ENCODE measurements at regions not wholly inside any gene's neighbourhood (a gene's known extent, or its start where the extent isn't known, plus 50 kb on each side); places are given as distances from the start of the nearest gene placed in this dataset.

- 58% methylated on average over 4 of the region's 4 CpGs for WGBS (ENCODE audit: insufficient coverage)
- CTCF ChIA-PET: interaction anchor here (1.1 to 4.1 kb wide), 3 partner anchors 16 to 176 kb away, joined by 4 to 33 read pairs (median 25); no protein-coding TSS in a partner anchor
- Mint-ChIP-seq H3K4me1 (peaks cover 46 to 75% (median 71%) of the 10 kb centered on the region in 3 donors), H3K36me3 (peaks cover 8% of the 10 kb centered on the region), H3K27ac (peak overlapping the region; percentile 92 to 93), H3K9me3 (no peaks in the 10 kb centered on the region), H3K27me3 (no peaks in the 10 kb centered on the region), H3K4me3 (peak overlapping the region; percentile 87 to 90 (median 87))
- Histone ChIP-seq H3K4me1 (ENCODE audit: control insufficient read depth in 1 of 2, extremely low read depth in 1 of 2, insufficient read depth in 2 of 2, low read length in 2 of 2) (peaks cover 31 to 52% of the 10 kb centered on the region in 2 experiments), H3K9me3 (no peaks in the 10 kb centered on the region), H3K36me3 (ENCODE audit: control insufficient read depth in 2 of 2, extremely low read depth in 1 of 2, insufficient read depth in 1 of 2, low read length in 1 of 2) (no peaks in the 10 kb centered on the region), H3K27ac (ENCODE audit: low read length) (peak overlapping the region; percentile 59), H3K4me3 (ENCODE audit: control insufficient read depth in 1 of 2, extremely low read depth in 1 of 2, low read length in 1 of 2) (no peak overlapping the region), H3K27me3 (replicated peaks in 1 of 2; ENCODE audit: control insufficient read depth in 2 of 2, extremely low read depth in 1 of 2, insufficient read depth in 2 of 2, low read length in 1 of 2) (no peaks in the 10 kb centered on the region)
- POLR2A ChIA-PET: no interaction called here
- ATAC-seq (replicated peaks in 1 of 4) (peak; percentile 21 to 33 (median 28)), DNase-seq (peak in 32 of 35 experiments; percentile 10 to 62 (median 35))
Measured at GRCh38 chr13:29937841-29938240, 87.4 kb upstream of the UBL3 start.

- Mint-ChIP-seq H3K27ac (peak overlapping the region; percentile 92 to 93), H3K27me3 (no peaks in the 10 kb centered on the region)
Measured at GRCh38 chr13:29937379-29937778, 87.0 kb upstream of the UBL3 start.

GRCh38 chr13:29936956-29937355 lies 86.5 kb upstream of the UBL3 start:
- 0% methylated on average over 1 of the region's 1 CpG for WGBS (ENCODE audit: insufficient coverage)
- peak overlapping the region; percentile 87 to 90 (median 87) for H3K4me3 Mint-ChIP-seq
- POLR2A ChIA-PET: interaction anchor here in 1 of 2 donors (0.6 kb wide), 1 partner anchor 636 kb away, joined by 12 read pairs; no protein-coding TSS in a partner anchor
- CTCF ChIA-PET: interaction anchor here (0.7 to 4.1 kb wide), 17 partner anchors 12 to 370 kb away, joined by 3 to 33 read pairs (median 7); partner anchors contain the start of gene KATNAL1 (in 1 of the 2)
- H3K27ac ChIP-seq (ENCODE audit: low read length): peak overlapping the region; percentile 53
- peak overlapping the region in 1 of 2 donors; percentile 44 for H3K4me3 ChIP-seq (ENCODE audit: control insufficient read depth in 1 of 2, extremely low read depth in 1 of 2, low read length in 1 of 2)
- DNase-seq: peak in 1 of 35 experiments; percentile 32
- peaks cover 31 to 52% of the 10 kb centered on the region in 2 experiments for H3K4me1 ChIP-seq (ENCODE audit: control insufficient read depth in 1 of 2, extremely low read depth in 1 of 2, insufficient read depth in 2 of 2, low read length in 2 of 2)
- no peaks in the 10 kb centered on the region for H3K27me3 ChIP-seq (replicated peaks in 1 of 2; ENCODE audit: control insufficient read depth in 2 of 2, extremely low read depth in 1 of 2, insufficient read depth in 2 of 2, low read length in 1 of 2)
- H3K36me3 ChIP-seq (ENCODE audit: control insufficient read depth in 2 of 2, extremely low read depth in 1 of 2, insufficient read depth in 1 of 2, low read length in 1 of 2): no peaks in the 10 kb centered on the region
- H3K9me3 Mint-ChIP-seq: no peaks in the 10 kb centered on the region
- peak overlapping the region; percentile 92 to 93 for H3K27ac Mint-ChIP-seq
- no peak for ATAC-seq (replicated peaks in 1 of 4)
- peaks cover 46 to 68% (median 64%) of the 10 kb centered on the region in 3 donors for H3K4me1 Mint-ChIP-seq
- H3K36me3 Mint-ChIP-seq: peaks cover 8% of the 10 kb centered on the region
- no peaks in the 10 kb centered on the region for H3K27me3 Mint-ChIP-seq
- H3K9me3 ChIP-seq: no peaks in the 10 kb centered on the region

More at GRCh38 chr13:29937379-29937778, 87.0 kb upstream of the UBL3 start:
- 87% methylated on average over 7 of the region's 12 CpGs for WGBS (ENCODE audit: insufficient coverage)
- peaks cover 46 to 71% (median 67%) of the 10 kb centered on the region in 3 donors for H3K4me1 Mint-ChIP-seq
- peak in 1 of 35 experiments; percentile 9 for DNase-seq
- POLR2A ChIA-PET: interaction anchor here in 1 of 2 donors (0.6 kb wide), 1 partner anchor 636 kb away, joined by 12 read pairs; no protein-coding TSS in a partner anchor
- H3K9me3 Mint-ChIP-seq: no peaks in the 10 kb centered on the region
- ATAC-seq (replicated peaks in 1 of 4): no peak
- no peaks in the 10 kb centered on the region for H3K27me3 ChIP-seq (replicated peaks in 1 of 2; ENCODE audit: control insufficient read depth in 2 of 2, extremely low read depth in 1 of 2, insufficient read depth in 2 of 2, low read length in 1 of 2)
- peaks cover 8% of the 10 kb centered on the region for H3K36me3 Mint-ChIP-seq
- H3K4me3 Mint-ChIP-seq: peak overlapping the region; percentile 87 to 90 (median 87)
- peaks cover 31 to 52% of the 10 kb centered on the region in 2 experiments for H3K4me1 ChIP-seq (ENCODE audit: control insufficient read depth in 1 of 2, extremely low read depth in 1 of 2, insufficient read depth in 2 of 2, low read length in 2 of 2)
- peak overlapping the region; percentile 53 for H3K27ac ChIP-seq (ENCODE audit: low read length)
- H3K4me3 ChIP-seq (ENCODE audit: control insufficient read depth in 1 of 2, extremely low read depth in 1 of 2, low read length in 1 of 2): peak overlapping the region in 1 of 2 donors; percentile 13
- no peaks in the 10 kb centered on the region for H3K9me3 ChIP-seq
- CTCF ChIA-PET: interaction anchor here (1.1 to 4.1 kb wide), 5 partner anchors 13 to 176 kb away, joined by 4 to 33 read pairs (median 7); no protein-coding TSS in a partner anchor
- H3K36me3 ChIP-seq (ENCODE audit: control insufficient read depth in 2 of 2, extremely low read depth in 1 of 2, insufficient read depth in 1 of 2, low read length in 1 of 2): no peaks in the 10 kb centered on the region

- H3K36me3 Mint-ChIP-seq: peaks cover 8% of the 10 kb centered on the region
- no peaks in the 10 kb centered on the region for H3K36me3 ChIP-seq (ENCODE audit: control insufficient read depth in 2 of 2, extremely low read depth in 1 of 2, insufficient read depth in 1 of 2, low read length in 1 of 2)
- no peaks in the 10 kb centered on the region for H3K27me3 ChIP-seq (replicated peaks in 1 of 2; ENCODE audit: control insufficient read depth in 2 of 2, extremely low read depth in 1 of 2, insufficient read depth in 2 of 2, low read length in 1 of 2)
- POLR2A ChIA-PET: interaction anchor here (0.5 to 2.1 kb wide), 10 partner anchors 18 to 177 kb away, joined by 3 to 9 read pairs (median 4); partner anchors contain the start of gene UBL3 (in 2 of the 2)
- H3K4me1 Mint-ChIP-seq: peaks cover 46 to 64% (median 64%) of the 10 kb centered on the region in 3 donors
- H3K9me3 ChIP-seq: no peaks in the 10 kb centered on the region
- peak overlapping the region; percentile 92 to 93 for H3K27ac Mint-ChIP-seq
- no peaks in the 10 kb centered on the region for H3K27me3 Mint-ChIP-seq
- peak overlapping the region; percentile 44 to 61 for H3K4me3 ChIP-seq (ENCODE audit: control insufficient read depth in 1 of 2, extremely low read depth in 1 of 2, low read length in 1 of 2)
- peaks cover 31 to 52% of the 10 kb centered on the region in 2 experiments for H3K4me1 ChIP-seq (ENCODE audit: control insufficient read depth in 1 of 2, extremely low read depth in 1 of 2, insufficient read depth in 2 of 2, low read length in 2 of 2)
- ATAC-seq (replicated peaks in 1 of 4) (peak; percentile 31 to 41 (median 36)), DNase-seq (peak in 10 of 35 experiments; percentile 1 to 39 (median 18))
- peak overlapping the region; percentile 87 to 90 (median 87) for H3K4me3 Mint-ChIP-seq
- WGBS (ENCODE audit: insufficient coverage): 22% methylated on average over 3 of the region's 13 CpGs
- H3K27ac ChIP-seq (ENCODE audit: low read length): peak overlapping the region; percentile 53
- CTCF ChIA-PET: interaction anchor here (0.5 to 4.1 kb wide), 28 partner anchors 11 to 458 kb away, joined by 3 to 33 read pairs (median 6); partner anchors contain the start of genes KATNAL1 (in 1 of the 2) and UBL3 (in 1 of the 2)
- H3K9me3 Mint-ChIP-seq: no peaks in the 10 kb centered on the region
Measured at GRCh38 chr13:29936051-29936813, 85.8 kb upstream of the UBL3 start.

- Histone ChIP-seq H3K27me3 (replicated peaks in 1 of 2; ENCODE audit: control insufficient read depth in 2 of 2, extremely low read depth in 1 of 2, insufficient read depth in 2 of 2, low read length in 1 of 2) (no peaks in the 10 kb centered on the region), H3K4me3 (ENCODE audit: control insufficient read depth in 1 of 2, extremely low read depth in 1 of 2, low read length in 1 of 2) (peak overlapping the region; percentile 44 to 61), H3K9me3 (no peaks in the 10 kb centered on the region), H3K4me1 (ENCODE audit: control insufficient read depth in 1 of 2, extremely low read depth in 1 of 2, insufficient read depth in 2 of 2, low read length in 2 of 2) (peaks cover 31 to 52% of the 10 kb centered on the region in 2 experiments), H3K36me3 (ENCODE audit: control insufficient read depth in 2 of 2, extremely low read depth in 1 of 2, insufficient read depth in 1 of 2, low read length in 1 of 2) (no peaks in the 10 kb centered on the region), H3K27ac (ENCODE audit: low read length) (peak overlapping the region; percentile 53)
- H3K36me3 Mint-ChIP-seq: peaks cover 4% of the 10 kb centered on the region
- DNase-seq (peak; percentile 59 to 87 (median 76)), ATAC-seq (replicated peaks in 1 of 4) (peak; percentile 93 to 95 (median 93))
- no peaks in the 10 kb centered on the region for H3K27me3 Mint-ChIP-seq
- no peaks in the 10 kb centered on the region for H3K9me3 Mint-ChIP-seq
- H3K27ac Mint-ChIP-seq: peak overlapping the region; percentile 92 to 93
- ChIA-PET POLR2A (interaction anchor here (0.5 to 2.1 kb wide), 10 partner anchors 19 to 178 kb away, joined by 3 to 9 read pairs (median 4); partner anchors contain the start of gene UBL3 (in 2 of the 2)), CTCF (interaction anchor here (0.7 to 4.1 kb wide), 23 partner anchors 11 to 458 kb away, joined by 3 to 33 read pairs (median 6); partner anchors contain the start of genes KATNAL1 (in 1 of the 2) and UBL3 (in 1 of the 2))
- peak overlapping the region; percentile 87 to 90 (median 87) for H3K4me3 Mint-ChIP-seq
- H3K4me1 Mint-ChIP-seq: peaks cover 46 to 59% (median 57%) of the 10 kb centered on the region in 3 donors
- 0% methylated on average over 1 of the region's 6 CpGs for WGBS (ENCODE audit: insufficient coverage)
Measured at GRCh38 chr13:29935309-29935981, 85.0 kb upstream of the UBL3 start.

Data from T-cell (primary cell).